PC-3 (cell line): ENCODE measurements at regions not wholly inside any gene's neighbourhood (a gene's known extent, or its start where the extent isn't known, plus 50 kb on each side); places are given as distances from the start of the nearest gene placed in this dataset.

Source experiments
- ATAC-seq: fragments of 200-7000 bp; cut with Tn5 transposase; 2 replicates; pipeline ENCODE4 v1.9.1; 2020; ENCODE audit warnings: mild to moderate bottlenecking, moderate library complexity
- BruUV-seq: library from RNA; stranded (reverse); fragments of 400-500 nt; replicated peaks from 2 replicates; lab custom pipeline; 2021; lab: Mats Ljungman, UMichigan
- CTCF ChIA-PET: fragments of 300-600 bp; sonication (Branson Sonifier 250); formaldehyde crosslinking; loops from one replicate; lab custom pipeline; 2022; ENCODE audit warnings: antibody characterized with exemption; lab: Charles Lee
- POLR2A ChIA-PET: fragments of 300-600 bp; sonication (Branson Sonifier 250); formaldehyde crosslinking; loops from one replicate; lab custom pipeline; 2022; ENCODE audit warnings: antibody characterized with exemption; ENCODE audit not compliant: unreplicated experiment; lab: Charles Lee
- DNase-seq: peaks from one replicate; pipeline ENCODE4 v3.0.0-alpha.2; 2015
- H2AFZ ChIP-seq: fragments of 300-600 bp; sonication (generic); 2 replicates; pipeline ENCODE4 v1.6.0; 2016; ENCODE audit warnings: antibody characterized with exemption, low read length
- H3F3A ChIP-seq: fragments of 300-600 bp; sonication (generic); one replicate; pipeline ENCODE4 v1.6.0; 2017; ENCODE audit warnings: antibody characterized with exemption, low read length, control low read depth, mild to moderate bottlenecking; ENCODE audit not compliant: unreplicated experiment
- H3K27ac ChIP-seq: fragments of 300-600 bp; sonication (generic); 2 replicates; pipeline ENCODE4 v1.5.1; 2016; ENCODE audit warnings: mild to moderate bottlenecking, low read length
- H3K27me3 ChIP-seq: fragments of 300-600 bp; sonication (generic); 2 replicates; pipeline ENCODE4 v1.6.1; 2016; ENCODE audit warnings: low read length, mixed read lengths
- H3K36me3 ChIP-seq: fragments of 300-600 bp; sonication (generic); 2 replicates; pipeline ENCODE4 v1.6.1; 2016; ENCODE audit warnings: low read depth, mixed run types, low read length, mixed read lengths
- H3K4me1 ChIP-seq: fragments of 300-600 bp; sonication (generic); 2 replicates; pipeline ENCODE4 v1.5.1; 2016; ENCODE audit warnings: low read length; ENCODE audit not compliant: insufficient read depth
- H3K4me2 ChIP-seq: fragments of 300-600 bp; sonication (generic); 2 replicates; pipeline ENCODE4 v1.6.0; 2016; ENCODE audit warnings: low read length
- H3K4me3 ChIP-seq: fragments of 300-600 bp; sonication (generic); 2 replicates; pipeline ENCODE4 v1.5.1; 2016; ENCODE audit warnings: mild to moderate bottlenecking, low read length, mixed read lengths
- H3K79me2 ChIP-seq: fragments of 300-600 bp; sonication (generic); 2 replicates; pipeline ENCODE4 v1.6.1; 2017; ENCODE audit warnings: low read length, mixed read lengths
- H3K9ac ChIP-seq: fragments of 300-600 bp; sonication (generic); 2 replicates; pipeline ENCODE4 v1.6.0; 2016; ENCODE audit warnings: mild to moderate bottlenecking, low read length
- H3K9me2 ChIP-seq: fragments of 300-600 bp; sonication (generic); replicated peaks from 2 replicates; pipeline ENCODE4 v1.6.1; 2016; ENCODE audit warnings: mixed run types, low read length, mixed read lengths
- H3K9me3 ChIP-seq: fragments of 300-600 bp; sonication (generic); 2 replicates; pipeline ENCODE4 v1.6.1; 2016; ENCODE audit warnings: low read length, mixed read lengths
- H4K20me1 ChIP-seq: fragments of 300-600 bp; sonication (generic); 2 replicates; pipeline ENCODE4 v1.6.1; 2016; ENCODE audit warnings: low read length, mixed read lengths
- EZH2 ChIP-seq: fragments of 300-600 bp; sonication (generic); IDR thresholded peaks from one replicate; pipeline ENCODE4 v1.6.1; 2017; ENCODE audit warnings: antibody characterized with exemption, mild to moderate bottlenecking, low read length; ENCODE audit not compliant: unreplicated experiment
- EZH2phosphoT487 ChIP-seq: fragments of 300-600 bp; sonication (generic); IDR thresholded peaks from 2 replicates; pipeline ENCODE4 v1.6.1; 2018; ENCODE audit warnings: mild to moderate bottlenecking, antibody characterized with exemption, low read length, borderline replicate concordance
- intact Hi-C: fragments of 100-400 bp; cut with micrococcal nuclease; formaldehyde crosslinking; loops from 2 replicates; pipeline ENCODE4 v1.9.0; 2023
- TF ChIP-seq, protein P1 (sequence below): fragments of 300-600 bp; sonication (generic); conservative IDR thresholded peaks from 2 replicates; pipeline ENCODE4 v1.5.1; 2017; ENCODE audit warnings: antibody characterized with exemption, low read depth, mild to moderate bottlenecking, low read length

DNA sequence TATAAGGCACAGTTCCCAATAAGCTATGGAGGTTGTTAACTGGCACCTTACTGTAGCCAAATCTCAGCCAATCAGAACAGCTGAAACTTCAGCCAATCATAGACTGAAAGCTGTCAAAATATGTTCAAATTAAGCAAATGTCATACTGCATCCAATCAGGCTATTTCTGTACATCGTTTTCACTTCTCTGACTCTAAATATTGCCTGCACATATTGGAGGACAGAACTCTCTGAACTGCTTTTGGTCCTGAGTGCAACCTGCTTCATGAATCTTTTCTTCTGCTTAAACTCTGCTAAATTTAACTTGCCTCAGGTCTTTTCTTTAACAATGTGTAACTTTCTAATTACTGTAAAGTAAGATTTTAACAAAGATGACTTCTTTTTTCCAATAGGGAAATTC lies 1198.9 kb upstream of the PCDH7 start:
- no peaks in the 10 kb centered on the region for H4K20me1 ChIP-seq
- no peaks in the 10 kb centered on the region for H3K4me1 ChIP-seq
- H3K4me3 ChIP-seq = no peak overlapping the region
- no peaks in the 10 kb centered on the region for H3K36me3 ChIP-seq
- no peak for ATAC-seq
- intact Hi-C loops = no loop called here
- TF ChIP-seq EZH2 (no peak), EZH2phosphoT487 (no peak)
- TF ChIP-seq, protein P1, sequence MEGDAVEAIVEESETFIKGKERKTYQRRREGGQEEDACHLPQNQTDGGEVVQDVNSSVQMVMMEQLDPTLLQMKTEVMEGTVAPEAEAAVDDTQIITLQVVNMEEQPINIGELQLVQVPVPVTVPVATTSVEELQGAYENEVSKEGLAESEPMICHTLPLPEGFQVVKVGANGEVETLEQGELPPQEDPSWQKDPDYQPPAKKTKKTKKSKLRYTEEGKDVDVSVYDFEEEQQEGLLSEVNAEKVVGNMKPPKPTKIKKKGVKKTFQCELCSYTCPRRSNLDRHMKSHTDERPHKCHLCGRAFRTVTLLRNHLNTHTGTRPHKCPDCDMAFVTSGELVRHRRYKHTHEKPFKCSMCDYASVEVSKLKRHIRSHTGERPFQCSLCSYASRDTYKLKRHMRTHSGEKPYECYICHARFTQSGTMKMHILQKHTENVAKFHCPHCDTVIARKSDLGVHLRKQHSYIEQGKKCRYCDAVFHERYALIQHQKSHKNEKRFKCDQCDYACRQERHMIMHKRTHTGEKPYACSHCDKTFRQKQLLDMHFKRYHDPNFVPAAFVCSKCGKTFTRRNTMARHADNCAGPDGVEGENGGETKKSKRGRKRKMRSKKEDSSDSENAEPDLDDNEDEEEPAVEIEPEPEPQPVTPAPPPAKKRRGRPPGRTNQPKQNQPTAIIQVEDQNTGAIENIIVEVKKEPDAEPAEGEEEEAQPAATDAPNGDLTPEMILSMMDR = no peak
- ChIA-PET CTCF (no interaction called here), POLR2A (no interaction called here)
- H3K4me2 ChIP-seq = no peak overlapping the region
- no peak overlapping the region for H3K27ac ChIP-seq
- no peaks in the 10 kb centered on the region for H3F3A ChIP-seq
- BruUV-seq = no TSS peak
- H3K9ac ChIP-seq = no peak overlapping the region
- H2AFZ ChIP-seq = no peak overlapping the region
- H3K79me2 ChIP-seq = no peaks in the 10 kb centered on the region
- no peaks in the 10 kb centered on the region for H3K9me3 ChIP-seq
- no peaks in the 10 kb centered on the region for H3K27me3 ChIP-seq
- H3K9me2 ChIP-seq = no peaks in the 10 kb centered on the region
- DNase-seq = no peak

DNA sequence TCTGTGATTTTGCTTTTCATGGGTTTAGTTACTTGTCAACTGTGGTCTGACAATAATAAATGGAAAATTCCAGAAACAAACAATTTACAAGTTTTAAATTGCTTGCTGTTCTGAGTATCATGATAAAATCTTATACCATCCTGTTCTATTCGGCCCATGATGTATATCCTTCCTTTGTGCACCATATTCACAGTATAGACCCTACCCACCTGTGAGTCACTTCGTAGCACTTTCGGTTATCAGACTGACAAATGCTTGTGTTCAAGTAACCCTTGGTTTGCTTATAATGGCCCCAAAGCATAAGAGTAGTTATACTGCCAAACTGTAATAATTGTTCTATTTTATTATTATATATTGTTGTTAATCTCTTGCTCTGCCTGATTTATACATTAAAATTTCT lies 1183.4 kb upstream of the PCDH7 start:
- Histone ChIP-seq H3K4me2 (no peak overlapping the region), H3K27ac (no peak overlapping the region), H3K9me3 (no peaks in the 10 kb centered on the region), H3F3A (no peaks in the 10 kb centered on the region), H3K9ac (no peak overlapping the region), H3K27me3 (no peaks in the 10 kb centered on the region), H3K4me1 (no peaks in the 10 kb centered on the region), H4K20me1 (no peaks in the 10 kb centered on the region), H2AFZ (no peak overlapping the region), H3K4me3 (no peak overlapping the region), H3K36me3 (no peaks in the 10 kb centered on the region), H3K9me2 (no peaks in the 10 kb centered on the region), H3K79me2 (no peaks in the 10 kb centered on the region)
- no peak for ATAC-seq
- DNase-seq = no peak
- no TSS peak for BruUV-seq
- ChIA-PET POLR2A (no interaction called here), CTCF (no interaction called here)
- intact Hi-C loops = no loop called here
- TF ChIP-seq EZH2phosphoT487 = no peak
- TF ChIP-seq, protein P1 = no peak
- no peak for TF ChIP-seq EZH2

DNA sequence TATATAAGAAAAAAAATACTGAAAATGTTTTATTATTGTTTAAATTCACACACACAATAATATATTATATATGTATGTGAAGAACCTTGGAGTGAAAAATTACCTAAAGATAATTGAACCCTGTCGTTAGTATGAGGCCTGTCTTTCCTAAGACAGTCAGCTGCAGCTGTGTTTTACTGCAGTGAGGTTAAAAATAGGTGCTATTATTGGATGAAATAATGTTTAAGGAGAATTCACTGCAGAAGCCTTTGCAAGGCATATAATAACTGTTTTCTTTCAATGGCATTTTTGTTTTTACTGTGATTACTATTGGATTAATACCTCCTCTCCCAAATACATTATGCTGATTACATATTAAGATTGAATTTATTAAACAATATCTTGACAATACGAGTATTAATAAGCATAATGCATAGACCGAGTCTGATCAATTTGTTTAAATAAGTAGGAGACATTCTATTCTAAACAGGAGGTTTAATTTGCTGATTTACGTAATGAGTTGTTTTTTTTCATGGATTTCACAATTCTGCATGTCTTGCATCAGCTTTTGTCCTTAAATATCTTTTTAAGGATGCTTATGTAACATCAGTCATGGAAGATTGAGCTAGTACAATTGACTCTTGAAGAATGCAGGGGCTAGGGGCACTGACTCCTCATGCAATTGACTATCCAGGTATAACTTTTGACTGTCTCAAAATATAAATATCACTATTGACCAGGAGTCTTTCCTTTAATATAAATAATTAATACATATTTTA lies 1181.1 kb upstream of the PCDH7 start:
- no peak for DNase-seq
- ChIA-PET POLR2A (no interaction called here), CTCF (no interaction called here)
- Histone ChIP-seq H3K36me3 (no peaks in the 10 kb centered on the region), H3K4me2 (no peak overlapping the region), H3K9me3 (no peaks in the 10 kb centered on the region), H3K4me1 (no peaks in the 10 kb centered on the region), H4K20me1 (no peaks in the 10 kb centered on the region), H3K4me3 (no peak overlapping the region), H3K27me3 (no peaks in the 10 kb centered on the region), H3K9me2 (no peaks in the 10 kb centered on the region), H3F3A (no peaks in the 10 kb centered on the region), H3K79me2 (no peaks in the 10 kb centered on the region), H3K27ac (no peak overlapping the region), H2AFZ (no peak overlapping the region), H3K9ac (no peak overlapping the region)
- intact Hi-C loops = no loop called here
- TF ChIP-seq EZH2phosphoT487 (no peak), EZH2 (no peak)
- TF ChIP-seq, protein P1 = no peak
- BruUV-seq = no TSS peak
- ATAC-seq = no peak
